Activated naive CD4-positive, alpha-beta T cell treated with anti-CD3 and anti-CD28 coated beads, Interleukin-2, amount 10 ng/mL, durations not matched to agents 7 days and 5 days (primary cell): ENCODE measurements at regions not wholly inside any gene's neighbourhood (a gene's known extent, or its start where the extent isn't known, plus 50 kb on each side); places are given as distances from the start of the nearest gene placed in this dataset.
"Not testable (repeated sequence)": the region's sequence is repeated elsewhere in the genome, so short reads cannot be mapped to it uniquely, and the experiment has no call there.

Experiments used
- CTCF ChIA-PET: fragments of 350-600 bp; sonication (Branson Sonifier 250); formaldehyde crosslinking; loops from one replicate; lab custom pipeline; 2021; ENCODE audit warnings: antibody characterized with exemption; lab: Charles Lee
- DNase-seq: peaks from one replicate; pipeline ENCODE4 v3.0.0-alpha.2; 2020
- H3K27ac Mint-ChIP-seq: one replicate; pipeline ENCODE4 v1.8.0; 2021; ENCODE audit warnings: mild to moderate bottlenecking, moderate library complexity, mixed read lengths
- H3K27me3 Mint-ChIP-seq: one replicate; pipeline ENCODE4 v1.8.0; 2021; ENCODE audit warnings: mild to moderate bottlenecking, mixed read lengths
- H3K36me3 Mint-ChIP-seq: one replicate; pipeline ENCODE4 v1.8.0; 2021; ENCODE audit warnings: mixed read lengths
- H3K4me1 Mint-ChIP-seq: one replicate; pipeline ENCODE4 v1.8.0; 2021; ENCODE audit warnings: mixed read lengths
- H3K4me3 Mint-ChIP-seq: one replicate; pipeline ENCODE4 v1.8.0; 2021; ENCODE audit warnings: mild to moderate bottlenecking, moderate library complexity, mixed read lengths
- H3K9me3 Mint-ChIP-seq: one replicate; pipeline ENCODE4 v1.8.0; 2021; ENCODE audit warnings: mixed read lengths

DNA sequence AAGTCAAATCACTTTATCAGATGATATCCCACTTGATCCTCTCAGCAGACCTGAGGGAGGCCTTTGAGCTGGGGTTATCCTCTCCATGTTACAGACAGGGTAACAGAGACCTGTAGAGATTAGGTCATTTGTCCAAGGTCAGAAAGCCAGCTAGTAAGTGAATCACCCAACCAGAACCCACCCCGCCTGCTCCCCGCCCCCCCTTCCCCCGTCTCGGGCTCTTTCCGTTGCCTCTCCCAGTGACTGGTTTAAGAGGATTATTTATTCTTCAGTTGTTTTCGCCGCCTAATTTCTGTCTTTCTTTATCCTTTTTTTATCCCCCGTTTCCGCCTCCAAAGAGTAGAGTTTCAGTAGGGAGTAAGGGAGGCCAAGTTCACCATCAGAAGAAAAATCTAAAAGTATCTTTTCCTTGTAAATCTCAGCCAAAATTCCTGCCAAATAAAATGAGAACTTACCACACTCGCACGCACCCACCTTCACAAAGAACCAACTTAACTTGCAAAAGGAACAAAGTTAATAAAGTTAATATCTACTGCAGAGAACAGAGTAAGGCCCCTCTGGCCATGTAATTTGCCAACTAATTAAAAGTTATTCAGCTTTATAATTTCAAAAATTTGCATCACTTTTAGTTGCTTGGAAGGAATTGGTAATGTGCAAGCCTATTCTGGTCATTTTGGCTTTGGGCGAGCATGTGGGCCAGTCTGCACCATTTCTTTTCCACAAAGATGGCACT, 76.8 kb upstream of the TRABD2B start:
- H3K4me1 Mint-ChIP-seq: no peaks in the 10 kb centered on the region
- DNase-seq: no peak
- CTCF ChIA-PET: no interaction called here
- H3K9me3 Mint-ChIP-seq: no peaks in the 10 kb centered on the region
- H3K27ac Mint-ChIP-seq: no peak overlapping the region
- peaks cover 9% of the 10 kb centered on the region for H3K27me3 Mint-ChIP-seq
- no peaks in the 10 kb centered on the region for H3K36me3 Mint-ChIP-seq
- H3K4me3 Mint-ChIP-seq: no peak overlapping the region

DNA sequence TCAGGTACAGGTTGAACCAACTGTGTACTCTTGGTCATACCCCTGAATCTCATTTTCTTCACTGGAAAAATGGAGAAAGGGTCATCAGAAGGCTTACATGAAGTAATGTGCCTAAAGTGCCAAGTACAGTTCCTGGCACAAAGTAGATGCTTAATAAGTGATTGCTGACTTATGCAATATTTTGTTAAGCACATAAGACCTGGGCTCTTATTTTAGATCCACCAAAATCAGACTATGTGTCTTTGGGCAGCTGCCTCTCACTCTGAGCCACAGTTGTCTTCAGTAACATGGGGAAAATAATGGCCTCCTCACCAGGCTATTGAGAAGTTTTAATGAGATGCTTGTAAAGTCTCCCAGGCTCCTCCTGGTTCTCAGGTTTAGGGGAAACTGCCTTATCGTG, 74.3 kb upstream of the TRABD2B start:
- CTCF ChIA-PET: no interaction called here
- Mint-ChIP-seq H3K27me3 (peaks cover 3% of the 10 kb centered on the region), H3K36me3 (no peaks in the 10 kb centered on the region)

DNA sequence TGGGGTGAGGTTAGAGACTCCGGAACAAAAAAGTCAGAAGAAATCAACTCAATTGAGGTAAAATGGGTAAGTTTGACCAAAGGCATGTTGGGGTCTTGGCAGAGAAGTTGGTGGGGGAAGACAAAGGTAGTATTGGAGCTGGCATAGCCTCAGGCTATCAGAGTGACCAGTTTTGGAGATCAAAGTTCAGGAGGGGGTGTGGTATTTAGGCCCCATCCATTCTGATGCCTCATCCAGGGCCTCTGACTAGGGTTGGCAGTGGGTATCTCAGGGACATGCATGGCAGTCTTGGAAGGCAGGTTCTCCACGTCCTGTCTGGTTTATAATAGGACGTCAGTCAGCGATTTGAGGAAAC, 73.2 kb upstream of the TRABD2B start:
- no peak for DNase-seq
- no peak overlapping the region for H3K27ac Mint-ChIP-seq
- no peaks in the 10 kb centered on the region for H3K9me3 Mint-ChIP-seq
- H3K4me1 Mint-ChIP-seq: no peaks in the 10 kb centered on the region
- CTCF ChIA-PET: no interaction called here
- no peak overlapping the region for H3K4me3 Mint-ChIP-seq
- H3K36me3 Mint-ChIP-seq: no peaks in the 10 kb centered on the region
- H3K27me3 Mint-ChIP-seq: peaks cover 3% of the 10 kb centered on the region

More for the DNA sequence above, 74.3 kb upstream of the TRABD2B start:
- no peak for DNase-seq
- Mint-ChIP-seq H3K4me1 (no peaks in the 10 kb centered on the region), H3K9me3 (no peaks in the 10 kb centered on the region), H3K27ac (no peak overlapping the region), H3K4me3 (no peak overlapping the region)

DNA sequence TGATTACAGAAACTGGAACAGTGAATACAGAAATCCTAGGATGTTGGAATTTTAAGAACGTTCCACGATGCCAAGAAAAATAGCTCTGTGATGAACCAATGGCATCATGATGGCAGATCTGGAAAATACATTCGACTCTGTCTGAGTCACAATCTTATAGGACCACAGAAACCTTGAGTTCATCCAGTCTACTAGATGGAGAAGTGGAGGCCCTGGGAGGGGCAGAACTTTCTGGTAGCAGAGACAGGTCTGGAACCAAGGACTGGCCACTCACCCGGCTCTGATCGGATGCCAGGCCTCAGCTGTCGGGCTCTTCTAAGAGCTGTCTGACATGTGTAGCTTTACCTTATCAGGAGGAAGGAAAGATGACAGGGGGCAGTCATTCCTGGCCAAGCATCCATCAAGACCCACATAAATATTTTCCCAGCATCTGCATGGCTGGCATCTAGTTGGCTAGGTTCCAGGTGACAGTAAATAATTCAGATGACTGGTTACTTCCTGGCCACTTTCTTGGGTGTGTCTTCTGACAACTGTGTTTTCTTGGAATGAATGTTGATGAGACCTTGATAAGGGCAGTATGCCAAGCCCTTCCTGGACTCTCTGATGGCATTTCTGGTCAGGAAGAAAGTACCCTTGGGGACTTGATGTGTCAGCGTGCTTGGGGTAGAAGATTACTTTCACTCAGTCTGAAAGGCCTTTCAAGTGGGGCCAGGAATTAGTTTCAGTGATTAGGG, 72.6 kb upstream of the TRABD2B start:
- Mint-ChIP-seq H3K27me3 (peaks cover 3% of the 10 kb centered on the region), H3K27ac (no peak overlapping the region), H3K36me3 (no peaks in the 10 kb centered on the region), H3K4me3 (no peak overlapping the region), H3K4me1 (no peaks in the 10 kb centered on the region), H3K9me3 (no peaks in the 10 kb centered on the region)
- CTCF ChIA-PET: interaction anchor here (0.7 kb wide), 1 partner anchor 9 kb away, joined by 4 read pairs; no protein-coding TSS in a partner anchor
- no peak for DNase-seq

DNA sequence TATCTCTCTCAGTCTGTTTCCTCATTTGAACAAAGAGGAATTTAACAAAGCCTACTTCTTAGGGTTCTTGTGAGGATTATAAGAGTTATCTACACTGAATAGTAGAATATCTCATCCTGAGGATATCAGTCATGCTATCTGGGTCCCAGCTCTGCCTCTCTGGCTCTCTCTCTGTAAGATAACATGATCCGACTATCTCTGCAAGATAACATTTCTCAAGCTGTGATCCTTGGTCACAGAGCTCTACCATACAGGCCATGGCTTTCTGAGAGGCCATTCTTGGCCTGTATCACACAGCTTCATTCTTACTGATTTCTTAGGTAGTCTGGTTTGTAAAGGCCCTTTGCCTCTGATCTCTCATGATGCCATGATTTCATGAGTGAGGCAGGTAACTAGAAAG, 71.0 kb upstream of the TRABD2B start:
- no peaks in the 10 kb centered on the region for H3K4me1 Mint-ChIP-seq
- H3K27ac Mint-ChIP-seq: no peak overlapping the region
- H3K36me3 Mint-ChIP-seq: no peaks in the 10 kb centered on the region
- DNase-seq: no peak
- H3K4me3 Mint-ChIP-seq: no peak overlapping the region
- peaks cover 3% of the 10 kb centered on the region for H3K27me3 Mint-ChIP-seq
- CTCF ChIA-PET: no interaction called here
- H3K9me3 Mint-ChIP-seq: no peaks in the 10 kb centered on the region

DNA sequence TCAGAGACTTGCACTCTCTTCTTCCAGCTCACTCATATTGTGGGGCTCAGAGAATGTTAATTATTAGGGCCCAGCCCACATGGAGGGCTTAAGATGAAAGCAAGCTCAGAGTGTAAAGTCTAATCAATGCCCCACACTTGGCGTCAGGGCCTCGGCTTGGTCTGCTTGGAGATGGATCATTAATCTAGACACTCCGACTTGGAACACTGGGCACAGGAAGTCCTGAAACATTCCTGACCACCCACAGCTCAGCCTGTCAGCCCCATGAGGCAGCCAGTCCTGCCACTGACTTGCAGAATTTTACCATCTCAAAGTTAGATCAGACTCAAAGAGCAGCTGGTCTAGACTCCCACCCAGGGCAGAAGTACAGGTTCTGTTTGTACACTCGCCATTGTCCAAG, 69.8 kb upstream of the TRABD2B start:
- Mint-ChIP-seq H3K27me3 (peaks cover 3% of the 10 kb centered on the region), H3K4me3 (no peak overlapping the region), H3K36me3 (no peaks in the 10 kb centered on the region), H3K4me1 (no peaks in the 10 kb centered on the region), H3K9me3 (no peaks in the 10 kb centered on the region), H3K27ac (no peak overlapping the region)
- DNase-seq: no peak
- CTCF ChIA-PET: no interaction called here

DNA sequence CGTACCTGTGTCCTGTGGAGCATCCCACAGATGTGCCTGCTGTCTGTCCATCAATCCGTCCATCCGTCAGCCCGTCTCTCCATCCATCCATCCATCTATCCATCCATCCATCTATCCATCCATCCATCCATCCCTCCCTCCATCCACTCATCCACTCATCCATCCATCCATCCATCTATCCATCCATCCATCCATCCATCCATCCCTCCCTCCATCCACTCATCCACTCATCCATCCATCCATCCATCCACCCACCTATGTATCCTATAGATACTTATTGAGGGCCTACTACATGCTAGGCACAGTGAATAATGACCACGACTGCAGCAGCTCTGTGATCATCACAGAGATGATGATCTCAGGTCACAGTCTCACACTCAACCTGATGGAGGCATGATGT, 67.5 kb upstream of the TRABD2B start:
- DNase-seq, H3K27ac Mint-ChIP-seq, H3K36me3 Mint-ChIP-seq, H3K9me3 Mint-ChIP-seq, H3K4me3 Mint-ChIP-seq, H3K27me3 Mint-ChIP-seq, CTCF ChIA-PET, H3K4me1 Mint-ChIP-seq: not testable (repeated sequence)

DNA sequence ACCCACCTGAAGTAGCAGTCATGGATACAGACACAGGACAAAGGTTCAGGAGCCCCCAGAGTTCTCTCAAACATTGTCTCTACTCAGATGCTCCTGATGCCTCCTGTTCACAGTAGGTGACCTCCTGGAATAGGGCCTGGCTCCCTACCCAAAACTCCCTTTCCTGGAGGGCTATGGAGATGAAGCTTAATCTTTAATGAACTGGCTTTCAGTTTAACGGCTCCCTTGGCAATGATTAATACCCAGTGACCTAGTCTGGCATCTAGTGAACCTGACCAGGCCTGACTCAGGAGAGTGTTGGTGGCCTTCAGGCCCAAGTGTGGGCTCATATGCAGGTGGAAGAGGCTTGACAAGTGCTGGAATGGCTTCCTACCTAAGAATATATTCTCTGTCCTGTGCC, 65.2 kb upstream of the TRABD2B start:
- Mint-ChIP-seq H3K4me3 (no peak overlapping the region), H3K27ac (no peak overlapping the region), H3K27me3 (no peaks in the 10 kb centered on the region), H3K9me3 (no peaks in the 10 kb centered on the region), H3K36me3 (no peaks in the 10 kb centered on the region), H3K4me1 (no peaks in the 10 kb centered on the region)
- CTCF ChIA-PET: interaction anchor here (0.8 to 3.6 kb wide), 2 partner anchors 64 to 135 kb away, joined by 3 to 23 read pairs; no protein-coding TSS in a partner anchor
- no peak for DNase-seq

DNA sequence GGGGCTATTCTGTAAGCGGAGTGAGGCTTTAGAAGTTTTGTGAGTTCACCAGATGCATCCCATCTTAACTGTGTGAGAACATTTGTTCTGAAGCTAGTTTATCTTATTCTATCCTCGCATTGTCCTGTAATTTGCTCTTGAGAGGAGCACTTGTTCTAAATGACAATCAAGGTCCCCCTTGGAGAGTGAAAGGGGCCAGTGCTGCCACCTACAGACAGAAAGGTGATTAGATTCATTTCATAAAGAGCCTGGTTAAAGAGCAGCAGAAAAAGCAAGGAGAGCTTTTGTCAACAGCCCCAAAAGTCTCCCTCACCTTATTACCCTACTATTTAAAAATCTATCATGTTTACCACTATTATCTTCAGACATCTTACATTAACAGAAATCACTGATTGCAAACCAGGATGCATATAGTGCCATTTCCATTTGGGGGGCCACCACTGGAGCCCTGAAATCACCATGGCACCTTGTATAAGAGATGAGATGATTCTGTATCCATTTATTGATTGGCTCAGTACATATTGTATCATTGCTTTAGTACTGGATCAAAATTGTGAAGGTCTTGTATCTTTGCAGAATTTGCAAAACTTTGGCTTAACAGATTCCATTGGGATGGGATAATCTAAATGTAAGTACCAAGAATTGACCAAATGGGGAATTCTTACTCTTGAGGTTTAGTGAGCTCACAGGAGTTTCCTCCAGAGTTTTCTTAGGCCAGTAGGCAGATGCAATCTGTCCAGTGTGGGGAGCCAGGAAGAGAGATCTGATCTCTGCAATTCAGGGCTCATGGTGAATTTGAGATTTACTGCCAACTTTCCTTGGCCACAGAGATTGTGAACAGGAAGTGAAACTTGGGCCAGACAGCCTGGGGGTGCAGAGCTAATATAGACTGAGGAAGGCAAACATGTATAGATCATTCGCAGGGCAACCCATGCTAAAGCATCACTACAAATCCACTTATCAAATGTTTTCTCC, 64.3 kb upstream of the TRABD2B start:
- Mint-ChIP-seq H3K27ac (no peak overlapping the region), H3K36me3 (no peaks in the 10 kb centered on the region)

DNA sequence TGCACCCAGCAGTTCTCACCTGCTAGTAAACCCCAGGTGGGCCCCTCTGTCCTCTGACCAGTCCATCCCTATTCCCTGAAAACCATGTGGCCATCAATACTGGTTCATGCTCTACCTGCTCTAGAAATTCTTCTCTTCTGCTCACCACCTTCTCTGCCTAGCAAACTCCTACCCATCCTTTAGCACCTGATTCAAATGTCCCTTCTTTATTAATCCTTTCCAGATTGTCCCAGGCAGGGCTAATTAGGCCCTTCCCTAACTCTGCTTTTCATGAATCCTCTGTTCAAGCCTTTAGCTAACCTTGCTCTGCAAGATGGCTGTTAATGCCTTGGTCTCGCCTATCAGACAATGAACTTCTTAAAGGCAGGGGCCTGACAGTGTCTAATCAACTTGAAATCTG, 62.1 kb upstream of the TRABD2B start:
- CTCF ChIA-PET: no interaction called here
- DNase-seq: no peak
- H3K4me3 Mint-ChIP-seq: no peak overlapping the region
- no peaks in the 10 kb centered on the region for H3K4me1 Mint-ChIP-seq
- H3K9me3 Mint-ChIP-seq: no peaks in the 10 kb centered on the region
- H3K27ac Mint-ChIP-seq: no peak overlapping the region
- no peaks in the 10 kb centered on the region for H3K36me3 Mint-ChIP-seq
- H3K27me3 Mint-ChIP-seq: peaks cover 6% of the 10 kb centered on the region

More for the DNA sequence above, 64.3 kb upstream of the TRABD2B start:
- Mint-ChIP-seq H3K4me1 (no peaks in the 10 kb centered on the region), H3K9me3 (no peaks in the 10 kb centered on the region), H3K4me3 (no peak overlapping the region), H3K27me3 (no peaks in the 10 kb centered on the region)
- CTCF ChIA-PET: interaction anchor here (1.0 to 3.6 kb wide), 5 partner anchors 8 to 63 kb away, joined by 3 to 23 read pairs (median 5); no protein-coding TSS in a partner anchor
- DNase-seq: peak; percentile 28

DNA sequence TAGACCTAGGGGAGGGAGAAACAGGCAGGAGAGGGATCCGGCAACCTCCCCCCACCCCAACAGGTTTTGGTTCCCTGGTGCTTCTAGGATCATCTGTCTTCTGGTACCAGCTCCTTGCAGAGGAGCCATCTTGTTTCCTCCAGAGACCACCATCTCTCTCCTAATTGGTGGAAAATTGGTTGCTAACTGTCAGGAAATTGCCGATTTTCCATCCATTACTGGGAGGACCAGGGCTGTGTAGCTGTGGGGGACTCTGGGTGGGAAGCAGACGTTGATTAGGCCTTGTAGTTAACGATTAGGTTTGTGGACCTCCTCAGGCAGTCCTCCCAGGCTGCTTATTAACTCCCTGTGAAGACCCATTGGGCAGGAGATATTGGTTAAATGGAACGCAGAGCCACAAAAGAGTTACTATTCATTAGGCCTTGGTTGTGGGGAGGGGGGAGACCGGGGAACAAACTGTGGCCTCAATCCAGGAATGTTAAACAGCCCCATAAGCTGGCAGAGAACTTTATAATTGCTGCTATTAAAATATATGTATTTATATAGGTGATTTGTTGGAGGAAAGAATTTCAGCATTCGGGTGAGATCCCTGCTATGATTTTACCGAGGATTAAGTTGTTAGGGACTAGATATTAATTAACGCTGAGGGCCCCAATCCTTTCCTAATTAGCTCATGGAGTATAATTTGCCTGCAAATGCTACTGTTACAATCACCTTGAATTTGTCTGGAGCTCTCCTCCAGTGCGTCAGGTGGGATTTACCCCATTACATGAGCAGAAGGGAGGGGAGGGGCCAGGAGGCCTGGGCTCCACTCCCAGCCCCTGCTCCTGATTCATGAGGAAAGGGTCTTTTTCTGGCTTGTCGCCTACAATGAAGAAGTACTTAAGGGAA, 61.2 kb upstream of the TRABD2B start:
- Mint-ChIP-seq H3K36me3 (no peaks in the 10 kb centered on the region), H3K27me3 (peaks cover 6% of the 10 kb centered on the region), H3K4me1 (no peaks in the 10 kb centered on the region), H3K4me3 (no peak overlapping the region), H3K9me3 (no peaks in the 10 kb centered on the region), H3K27ac (no peak overlapping the region)
- CTCF ChIA-PET: no interaction called here
- DNase-seq: no peak

DNA sequence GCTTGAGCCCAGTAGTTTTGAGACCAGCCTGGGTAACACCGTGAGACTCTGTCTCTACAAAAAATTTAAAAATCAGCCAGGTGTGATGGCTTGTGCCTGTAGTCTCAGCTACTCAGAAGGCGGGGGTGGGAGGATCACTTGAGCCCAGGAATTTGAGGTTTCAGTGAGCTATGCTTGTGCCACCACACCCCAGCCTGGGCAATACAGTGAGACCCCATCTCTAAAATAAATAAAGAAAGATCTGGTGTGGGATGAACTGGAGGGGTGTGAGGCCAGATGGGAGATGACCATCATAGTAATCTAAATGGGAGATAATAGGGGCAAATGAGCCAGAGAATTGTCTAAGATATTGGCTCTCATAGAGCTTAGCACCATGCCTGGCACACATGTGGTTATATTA, 60.1 kb upstream of the TRABD2B start:
- Mint-ChIP-seq H3K9me3 (no peaks in the 10 kb centered on the region), H3K36me3 (no peaks in the 10 kb centered on the region), H3K4me3 (no peak overlapping the region), H3K4me1 (no peaks in the 10 kb centered on the region), H3K27me3 (peaks cover 6% of the 10 kb centered on the region), H3K27ac (no peak overlapping the region)
- CTCF ChIA-PET: no interaction called here
- DNase-seq: no peak

DNA sequence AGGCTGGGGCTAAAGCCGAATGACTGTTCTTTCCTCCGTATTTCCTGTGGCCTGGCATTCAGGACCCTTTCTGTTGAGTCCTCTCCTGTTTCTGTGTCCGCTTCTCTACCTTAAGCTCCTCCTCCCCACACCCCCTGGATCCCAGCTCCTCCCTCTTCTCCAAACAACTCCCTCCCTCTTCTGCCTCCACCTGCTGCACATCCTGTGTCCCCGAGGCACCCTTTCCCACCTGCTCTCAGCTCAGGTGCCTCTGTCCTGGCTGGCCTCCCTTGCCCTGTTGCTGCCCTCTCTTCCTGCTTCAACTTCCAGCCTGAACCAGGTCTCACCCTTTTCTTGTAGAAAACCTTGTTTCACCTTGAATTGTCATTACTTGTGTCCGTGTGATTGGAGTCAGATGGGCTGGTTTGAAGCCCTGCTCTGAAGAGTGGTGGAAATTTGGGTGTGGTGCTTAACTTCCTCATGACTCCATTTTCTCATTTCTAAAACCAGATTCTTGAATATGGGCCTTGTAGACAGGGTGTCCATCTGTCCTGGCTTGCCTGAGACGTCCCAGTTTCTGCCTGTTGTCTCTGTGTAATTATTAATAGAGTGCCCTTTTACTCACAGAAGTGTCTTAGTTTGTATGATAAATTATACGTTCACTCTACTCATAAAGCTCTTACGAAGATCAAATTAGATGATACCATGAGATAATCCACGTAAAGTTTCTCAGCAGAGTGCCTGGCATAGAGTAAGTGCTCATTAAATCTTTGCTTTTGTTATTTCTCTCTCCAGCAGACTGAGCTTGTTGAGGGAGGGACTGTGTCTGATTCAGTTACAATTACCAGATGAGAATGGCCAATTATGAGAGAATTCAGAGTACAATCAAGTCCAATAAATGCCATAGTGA, 58.9 kb upstream of the TRABD2B start:
- CTCF ChIA-PET: no interaction called here
- H3K4me1 Mint-ChIP-seq: no peaks in the 10 kb centered on the region
- H3K36me3 Mint-ChIP-seq: no peaks in the 10 kb centered on the region
- no peak for DNase-seq
- H3K27me3 Mint-ChIP-seq: peaks cover 6% of the 10 kb centered on the region
- H3K27ac Mint-ChIP-seq: no peak overlapping the region
- no peaks in the 10 kb centered on the region for H3K9me3 Mint-ChIP-seq
- H3K4me3 Mint-ChIP-seq: no peak overlapping the region
